Suprapubic skin (tissue), 4 donors: ENCODE measurements at regions not wholly inside any gene's neighbourhood (a gene's known extent, or its start where the extent isn't known, plus 50 kb on each side); places are given as distances from the start of the nearest gene placed in this dataset.

Experiments used
- EP300 ChIP-seq: sonication (generic); formaldehyde crosslinking; IDR thresholded peaks from one replicate; pipeline ENCODE4 v1.6.1; 2017; ENCODE audit warnings: antibody characterized with exemption
- POLR2A ChIP-seq, 2 donors: fragments of 450-650 bp; IDR thresholded peaks; one replicate each; pipeline ENCODE4 v1.6.1; 2017; ENCODE audit warnings: antibody characterized with exemption in 2 of 2, mild to moderate bottlenecking in 2 of 2, moderate library complexity in 2 of 2
- POLR2AphosphoS5 ChIP-seq, 3 donors: sonication (generic); formaldehyde crosslinking; IDR thresholded peaks; one replicate each; pipeline ENCODE4 v1.6.1; 2017; ENCODE audit warnings: antibody characterized with exemption in 3 of 3
- TF ChIP-seq, protein P1 (sequence below), 2 donors: fragments of 200-600 bp in 1 of 2; fragments of 450-650 bp in 1 of 2; sonication (generic) in 1 of 2; IDR thresholded peaks; one replicate each; pipeline ENCODE4 v1.5.1; 2016 to 2019; ENCODE audit warnings: antibody characterized with exemption in 2 of 2, mild to moderate bottlenecking in 1 of 2, moderate library complexity in 1 of 2

DNA sequence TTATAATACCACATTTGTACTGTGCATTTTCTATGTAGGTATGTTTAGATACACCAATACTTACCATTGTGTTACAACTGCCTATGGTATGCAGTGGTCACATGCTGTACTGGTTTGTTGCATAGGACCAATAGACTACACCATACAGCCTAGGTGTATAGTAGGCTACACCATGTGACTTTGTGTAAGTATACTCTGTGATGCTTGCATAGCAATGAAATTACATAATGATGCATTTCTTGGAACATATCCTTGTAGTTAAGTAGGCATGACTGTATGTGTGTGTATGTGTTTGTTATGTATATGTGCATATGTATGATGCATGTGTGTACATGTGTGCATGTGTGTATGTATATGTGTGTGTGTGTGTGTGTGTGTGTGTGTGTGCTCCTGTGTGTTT is 157.6 kb downstream of the TDRD15 start:
- TF ChIP-seq POLR2A (IDR thresholded peaks at IDR 0.05) (no peak), POLR2AphosphoS5 (IDR thresholded peaks at IDR 0.05) (no peak), EP300 (no peak)
- TF ChIP-seq, protein P1, sequence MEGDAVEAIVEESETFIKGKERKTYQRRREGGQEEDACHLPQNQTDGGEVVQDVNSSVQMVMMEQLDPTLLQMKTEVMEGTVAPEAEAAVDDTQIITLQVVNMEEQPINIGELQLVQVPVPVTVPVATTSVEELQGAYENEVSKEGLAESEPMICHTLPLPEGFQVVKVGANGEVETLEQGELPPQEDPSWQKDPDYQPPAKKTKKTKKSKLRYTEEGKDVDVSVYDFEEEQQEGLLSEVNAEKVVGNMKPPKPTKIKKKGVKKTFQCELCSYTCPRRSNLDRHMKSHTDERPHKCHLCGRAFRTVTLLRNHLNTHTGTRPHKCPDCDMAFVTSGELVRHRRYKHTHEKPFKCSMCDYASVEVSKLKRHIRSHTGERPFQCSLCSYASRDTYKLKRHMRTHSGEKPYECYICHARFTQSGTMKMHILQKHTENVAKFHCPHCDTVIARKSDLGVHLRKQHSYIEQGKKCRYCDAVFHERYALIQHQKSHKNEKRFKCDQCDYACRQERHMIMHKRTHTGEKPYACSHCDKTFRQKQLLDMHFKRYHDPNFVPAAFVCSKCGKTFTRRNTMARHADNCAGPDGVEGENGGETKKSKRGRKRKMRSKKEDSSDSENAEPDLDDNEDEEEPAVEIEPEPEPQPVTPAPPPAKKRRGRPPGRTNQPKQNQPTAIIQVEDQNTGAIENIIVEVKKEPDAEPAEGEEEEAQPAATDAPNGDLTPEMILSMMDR (IDR thresholded peaks at IDR 0.05), result no peak
